MCF 10A (cell line): ENCODE measurements at regions not wholly inside any gene's neighbourhood (a gene's known extent, or its start where the extent isn't known, plus 50 kb on each side); places are given as distances from the start of the nearest gene placed in this dataset.

Experiments
- BruUV-seq: library from RNA; stranded (reverse); fragments of 400-500 nt; replicated peaks from 2 replicates; lab custom pipeline; 2021; lab: Mats Ljungman, UMichigan
- CTCF ChIA-PET: fragments of 300-600 bp; sonication (Branson Sonifier 250); formaldehyde crosslinking; extraction: SDS; loops from one replicate; lab custom pipeline; 2021; ENCODE audit warnings: antibody characterized with exemption, inconsistent platforms; lab: Yijun Ruan, JAX
- POLR2A ChIA-PET: fragments of 300-600, 350-650 bp; sonication (Branson Sonifier 250); formaldehyde crosslinking; extraction: SDS; loops from one replicate; lab custom pipeline; 2020; ENCODE audit warnings: antibody characterized with exemption, inconsistent platforms; lab: Yijun Ruan, JAX
- DNase-seq: peaks from one replicate; pipeline ENCODE4 v3.0.0-alpha.2; 2018; ENCODE audit not compliant: unreplicated experiment
- H3K27ac Mint-ChIP-seq: one replicate; pipeline ENCODE4 v1.8.0; 2022; ENCODE audit warnings: mild to moderate bottlenecking, low read depth, mixed read lengths; ENCODE audit not compliant: unreplicated experiment
- H3K27me3 Mint-ChIP-seq: one replicate; pipeline ENCODE4 v1.8.0; 2022; ENCODE audit warnings: mixed read lengths; ENCODE audit not compliant: insufficient read depth, unreplicated experiment
- H3K36me3 Mint-ChIP-seq: one replicate; pipeline ENCODE4 v1.8.0; 2022; ENCODE audit warnings: mild to moderate bottlenecking, moderate library complexity, mixed read lengths; ENCODE audit not compliant: insufficient read depth, unreplicated experiment
- H3K4me1 Mint-ChIP-seq: one replicate; pipeline ENCODE4 v1.8.0; 2022; ENCODE audit warnings: mixed read lengths; ENCODE audit not compliant: insufficient read depth, unreplicated experiment
- H3K4me3 Mint-ChIP-seq: one replicate; pipeline ENCODE4 v1.8.0; 2022; ENCODE audit warnings: mild to moderate bottlenecking, moderate library complexity, mixed read lengths; ENCODE audit not compliant: unreplicated experiment
- H3K9me3 Mint-ChIP-seq: one replicate; pipeline ENCODE4 v1.8.0; 2022; ENCODE audit warnings: mixed read lengths; ENCODE audit not compliant: unreplicated experiment
- CTCF ChIP-seq: fragments of 200-600 bp; IDR thresholded peaks from one replicate; pipeline ENCODE4 v1.8.0; 2022; ENCODE audit warnings: antibody characterized with exemption, mild to moderate bottlenecking; ENCODE audit not compliant: unreplicated experiment
- intact Hi-C: fragments of 100-400 bp; cut with micrococcal nuclease; formaldehyde crosslinking; loops from 2 replicates; pipeline ENCODE4 v1.14.1; 2022

- no TSS peak for BruUV-seq
- intact Hi-C loops = no loop called here
- DNase-seq = no peak
- Mint-ChIP-seq H3K27me3 (no peaks in the 10 kb centered on the region), H3K36me3 (no peaks in the 10 kb centered on the region), H3K9me3 (no peaks in the 10 kb centered on the region), H3K27ac (no peak overlapping the region), H3K4me1 (no peaks in the 10 kb centered on the region), H3K4me3 (no peak overlapping the region)
- no peak for TF ChIP-seq CTCF
- POLR2A ChIA-PET = no interaction called here
- CTCF ChIA-PET = no interaction called here
Observed at GRCh38 chr17:14407541-14407940, 106.7 kb downstream of the HS3ST3B1 start.

GRCh38 chr17:14405189-14405588 is 104.3 kb downstream of the HS3ST3B1 start:
- Mint-ChIP-seq H3K4me3 (no peak overlapping the region), H3K9me3 (no peaks in the 10 kb centered on the region), H3K27ac (no peak overlapping the region), H3K36me3 (no peaks in the 10 kb centered on the region), H3K27me3 (no peaks in the 10 kb centered on the region), H3K4me1 (no peaks in the 10 kb centered on the region)
- TF ChIP-seq CTCF = no peak
- no peak for DNase-seq
- CTCF ChIA-PET = interaction anchor here (0.6 kb wide), 1 partner anchor 754 kb away, joined by 3 read pairs; no protein-coding TSS in a partner anchor
- POLR2A ChIA-PET = no interaction called here
- intact Hi-C loops = no loop called here
- no TSS peak for BruUV-seq
